ENCODE measurements at regions not wholly inside any gene's neighbourhood (a gene's known extent, or its start where the extent isn't known, plus 50 kb on each side); places are given as distances from the start of the nearest gene placed in this dataset.

DNA sequence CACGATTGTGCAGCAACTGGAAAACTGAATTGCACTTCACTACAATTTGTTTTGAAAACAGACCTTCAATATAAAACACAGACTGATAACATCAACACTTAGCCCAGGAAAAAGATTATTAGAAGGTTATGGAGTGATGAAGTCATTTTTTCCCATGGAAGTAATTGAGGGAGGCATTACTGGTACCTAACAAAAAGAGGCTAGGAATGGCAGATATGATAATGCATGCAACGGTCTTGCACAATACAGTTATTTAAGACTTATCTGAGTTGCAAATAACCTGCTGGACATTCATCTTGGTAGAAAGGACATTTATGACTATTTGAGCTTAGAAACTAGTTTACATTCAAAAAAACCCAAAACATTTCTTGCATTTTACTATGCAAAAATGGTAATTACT lies 1031.9 kb downstream of the FAT4 start:
- FAIRE-seq (no peak), ATAC-seq (no peak), DNase-seq (ENCODE audit: low spot score) (no peak)
- no peaks in the 10 kb centered on the region for H3K36me3 ChIP-seq (replicated peaks in 1 of 2; ENCODE audit: control insufficient read depth in 1 of 2, insufficient read depth in 2 of 2, low read length in 2 of 2)
- ChIA-PET CTCF (ENCODE audit: low intra/inter-chr PET ratio, low total read pairs) (no interaction called here), POLR2A (no interaction called here)
- H3K27ac ChIP-seq (ENCODE audit: extremely low read length, insufficient read depth, low read length), result no peak overlapping the region
- no TSS peak for BruUV-seq (replicated peaks)
- no peaks in the 10 kb centered on the region; a peak in 1 of 5 replicates for H3K27me3 ChIP-seq (ENCODE audit: control insufficient read depth in 1 of 2, insufficient read depth in 2 of 2, low read length in 2 of 2)
- intact Hi-C loops (cut with micrococcal nuclease; ENCODE audit: unreplicated experiment) (no loop called here), in situ Hi-C loops (cut with HindIII; ENCODE audit: extremely low pct_ligation_motif_present, low pct_unique_long_range_greater_than_20kb) (no loop called here)
- no peak for TF ChIP-seq ZFP1 (CRISPR knock-in tag; IDR thresholded peaks at IDR 0.05)
- TF ChIP-seq ZC3H13 (CRISPR knock-in tag; IDR thresholded peaks at IDR 0.05), result no peak
- TF ChIP-seq NFKB2 (CRISPR knock-in tag; IDR thresholded peaks at IDR 0.05; ENCODE audit: borderline replicate concordance), result no peak
- TF ChIP-seq ZNF776 (CRISPR knock-in tag; IDR thresholded peaks at IDR 0.05), result no peak
- no peak for TF ChIP-seq MZF1 (CRISPR knock-in tag; IDR thresholded peaks at IDR 0.05; ENCODE audit: borderline replicate concordance)
- TF ChIP-seq MTF2 (CRISPR knock-in tag; IDR thresholded peaks at IDR 0.05; ENCODE audit: borderline replicate concordance), result no peak
- TF ChIP-seq, protein P1, sequence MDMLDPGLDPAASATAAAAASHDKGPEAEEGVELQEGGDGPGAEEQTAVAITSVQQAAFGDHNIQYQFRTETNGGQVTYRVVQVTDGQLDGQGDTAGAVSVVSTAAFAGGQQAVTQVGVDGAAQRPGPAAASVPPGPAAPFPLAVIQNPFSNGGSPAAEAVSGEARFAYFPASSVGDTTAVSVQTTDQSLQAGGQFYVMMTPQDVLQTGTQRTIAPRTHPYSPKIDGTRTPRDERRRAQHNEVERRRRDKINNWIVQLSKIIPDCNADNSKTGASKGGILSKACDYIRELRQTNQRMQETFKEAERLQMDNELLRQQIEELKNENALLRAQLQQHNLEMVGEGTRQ (IDR thresholded peaks at IDR 0.05; ENCODE audit: low read depth, low read length), result no peak
- TF ChIP-seq, protein P1 (CRISPR knock-in tag; IDR thresholded peaks at IDR 0.05; ENCODE audit: borderline replicate concordance), result no peak
- TF ChIP-seq ZNF17 (CRISPR knock-in tag; IDR thresholded peaks at IDR 0.05), result no peak
- TF ChIP-seq ZNF510 (CRISPR knock-in tag; IDR thresholded peaks at IDR 0.05; ENCODE audit: low read depth), result no peak
- TF ChIP-seq, protein P2, sequence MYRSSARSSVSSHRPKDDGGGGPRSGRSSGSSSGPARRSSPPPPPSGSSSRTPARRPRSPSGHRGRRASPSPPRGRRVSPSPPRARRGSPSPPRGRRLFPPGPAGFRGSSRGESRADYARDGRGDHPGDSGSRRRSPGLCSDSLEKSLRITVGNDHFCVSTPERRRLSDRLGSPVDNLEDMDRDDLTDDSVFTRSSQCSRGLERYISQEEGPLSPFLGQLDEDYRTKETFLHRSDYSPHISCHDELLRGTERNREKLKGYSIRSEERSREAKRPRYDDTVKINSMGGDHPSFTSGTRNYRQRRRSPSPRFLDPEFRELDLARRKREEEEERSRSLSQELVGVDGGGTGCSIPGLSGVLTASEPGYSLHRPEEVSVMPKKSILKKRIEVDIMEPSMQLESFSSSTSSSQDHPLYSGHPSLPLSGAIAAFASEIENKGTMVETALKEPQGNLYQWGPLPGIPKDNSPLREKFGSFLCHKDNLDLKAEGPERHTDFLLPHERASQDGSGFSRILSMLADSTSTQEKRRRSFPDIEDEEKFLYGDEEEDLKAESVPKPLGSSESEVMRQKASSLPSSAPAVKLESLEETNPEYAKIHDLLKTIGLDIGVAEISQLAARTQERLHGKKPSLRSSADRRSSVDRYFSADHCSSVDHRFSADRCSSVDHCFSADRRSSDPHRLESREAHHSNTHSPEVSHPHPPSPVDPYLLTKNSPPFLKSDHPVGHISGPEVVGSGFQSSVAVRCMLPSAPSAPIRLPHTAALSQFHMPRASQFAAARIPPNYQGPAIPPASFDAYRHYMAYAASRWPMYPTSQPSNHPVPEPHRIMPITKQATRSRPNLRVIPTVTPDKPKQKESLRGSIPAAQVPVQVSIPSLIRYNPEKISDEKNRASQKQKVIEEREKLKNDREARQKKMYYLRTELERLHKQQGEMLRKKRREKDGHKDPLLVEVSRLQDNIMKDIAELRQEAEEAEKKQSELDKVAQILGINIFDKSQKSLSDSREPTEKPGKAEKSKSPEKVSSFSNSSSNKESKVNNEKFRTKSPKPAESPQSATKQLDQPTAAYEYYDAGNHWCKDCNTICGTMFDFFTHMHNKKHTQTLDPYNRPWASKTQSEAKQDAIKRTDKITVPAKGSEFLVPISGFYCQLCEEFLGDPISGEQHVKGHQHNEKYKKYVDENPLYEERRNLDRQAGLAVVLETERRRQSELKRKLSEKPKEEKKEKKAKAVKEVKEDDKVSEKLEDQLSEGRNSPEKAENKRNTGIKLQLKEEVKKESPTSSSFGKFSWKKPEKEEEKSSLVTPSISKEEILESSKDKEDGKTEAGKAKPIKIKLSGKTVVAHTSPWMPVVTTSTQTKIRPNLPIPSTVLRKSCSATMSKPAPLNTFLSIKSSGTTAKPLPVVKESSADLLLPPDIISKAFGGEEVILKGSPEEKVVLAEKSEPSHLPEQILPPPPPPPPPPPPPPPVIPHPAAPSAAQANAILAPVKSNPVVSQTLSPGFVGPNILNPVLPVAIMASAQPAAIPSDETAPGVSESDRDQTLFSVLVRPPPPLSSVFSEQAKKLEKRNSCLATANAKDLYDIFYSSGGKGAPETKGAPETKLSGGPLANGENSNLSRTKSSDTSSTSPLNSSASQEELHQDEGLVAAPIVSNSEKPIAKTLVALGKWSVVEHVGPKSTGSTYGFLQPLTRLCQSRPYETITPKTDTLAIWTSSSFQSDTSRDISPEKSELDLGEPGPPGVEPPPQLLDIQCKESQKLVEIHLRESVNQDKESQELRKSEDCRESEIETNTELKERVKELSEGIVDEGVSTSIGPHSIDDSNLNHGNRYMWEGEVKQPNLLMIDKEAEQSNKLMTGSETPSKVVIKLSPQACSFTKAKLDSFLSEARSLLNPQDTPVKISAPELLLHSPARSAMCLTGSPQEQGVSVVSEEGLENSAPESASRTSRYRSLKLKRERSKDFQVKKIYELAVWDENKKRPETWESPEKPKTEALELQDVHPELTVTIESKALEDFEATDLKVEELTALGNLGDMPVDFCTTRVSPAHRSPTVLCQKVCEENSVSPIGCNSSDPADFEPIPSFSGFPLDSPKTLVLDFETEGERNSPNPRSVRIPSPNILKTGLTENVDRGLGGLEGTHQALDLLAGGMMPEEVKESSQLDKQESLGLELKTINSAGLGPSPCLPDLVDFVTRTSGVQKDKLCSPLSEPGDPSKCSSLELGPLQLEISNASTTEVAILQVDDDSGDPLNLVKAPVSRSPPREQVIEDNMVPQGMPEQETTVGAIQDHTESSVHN (CRISPR knock-in tag; IDR thresholded peaks at IDR 0.05), result no peak
- no peak for TF ChIP-seq RXRB (CRISPR knock-in tag; IDR thresholded peaks at IDR 0.05; ENCODE audit: borderline replicate concordance)
- H3K9ac ChIP-seq (ENCODE audit: insufficient read depth, low read depth, low read length), result no peak overlapping the region
- WGBS (ENCODE audit: low lambda C conversion rate), result 2% methylated on average over 2 of the region's 2 CpGs
- no peak overlapping the region for H3K4me2 ChIP-seq (ENCODE audit: low read depth, low read length)
- H2AFZ ChIP-seq (ENCODE audit: low read length), result no peak overlapping the region
- no peaks in the 10 kb centered on the region for H3K79me2 ChIP-seq (ENCODE audit: insufficient read depth, low read length)
- H3K4me1 ChIP-seq (ENCODE audit: insufficient read depth, low read length), result no peaks in the 10 kb centered on the region
- no peak overlapping the region for H3K4me3 ChIP-seq (replicated peaks in 1 of 3; ENCODE audit: insufficient read depth in 1 of 3, low read depth in 2 of 3, low read length in 3 of 3)
- H3K9me3 ChIP-seq (ENCODE audit: low read length), result no peaks in the 10 kb centered on the region
- H4K20me1 ChIP-seq (ENCODE audit: insufficient read depth, low read length), result no peaks in the 10 kb centered on the region
